RPMI7951 (cell line): ENCODE measurements at regions not wholly inside any gene's neighbourhood (a gene's known extent, or its start where the extent isn't known, plus 50 kb on each side); places are given as distances from the start of the nearest gene placed in this dataset.

ENCODE experiments used
- DNase-seq: peaks from one replicate; pipeline ENCODE4 v3.0.0-alpha.2; 2012; ENCODE audit warnings: low read depth

GRCh38 chr11:95515371-95515770 lies 274.2 kb downstream of the FAM76B start:
- no peak for DNase-seq

GRCh38 chr11:95514416-95515110 lies 275.0 kb downstream of the FAM76B start:
- DNase-seq, result no peak

- peak; percentile 46 for DNase-seq
These were observed 276.9 kb downstream of the FAM76B start for GRCh38 chr11:95512682-95513081.

GRCh38 chr11:95512177-95512576 lies 277.4 kb downstream of the FAM76B start:
- DNase-seq, result peak; percentile 4

GRCh38 chr11:95508219-95508890 lies 277.4 kb upstream of the SESN3 start:
- no peak for DNase-seq

DNA sequence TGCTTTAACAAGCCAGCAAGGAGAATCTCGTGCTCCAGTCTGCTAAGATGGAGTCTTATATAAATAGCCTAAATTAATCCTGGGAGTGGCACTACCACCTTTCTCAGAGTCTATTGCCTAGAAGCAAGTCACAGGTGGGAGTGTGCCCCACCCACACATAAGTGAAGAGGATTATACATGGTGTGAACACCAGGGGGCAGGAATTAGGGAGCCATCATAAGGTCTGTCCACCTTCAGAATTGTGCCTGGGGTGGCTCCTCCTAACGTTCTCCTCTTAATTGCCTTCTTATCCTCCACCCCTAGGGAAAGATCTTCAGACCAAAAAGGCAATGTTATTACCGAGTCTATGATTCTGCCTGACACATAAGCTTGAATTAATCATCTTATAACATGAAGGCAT lies 276.8 kb upstream of the SESN3 start:
- DNase-seq, result no peak

DNA sequence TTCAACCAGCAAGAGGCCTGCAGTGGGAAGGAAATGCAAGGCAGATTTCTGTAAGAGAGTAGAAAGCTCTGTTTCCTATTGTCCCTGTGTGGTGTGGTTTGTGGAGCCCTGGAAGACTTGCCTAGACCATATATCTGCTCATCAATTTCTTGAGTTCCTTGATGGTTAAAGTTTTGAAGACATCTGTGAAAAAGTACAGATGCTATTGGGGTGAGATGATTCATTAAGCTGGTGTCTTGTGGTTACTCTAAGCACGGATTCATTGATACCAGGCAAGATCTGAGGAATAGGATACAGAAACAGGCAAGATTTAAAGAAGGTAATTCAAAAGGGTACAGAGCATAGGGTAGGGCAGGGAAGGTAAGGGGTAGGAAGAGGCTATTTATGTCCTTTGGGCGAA lies 275.8 kb upstream of the SESN3 start:
- peak; percentile 12 for DNase-seq

- DNase-seq, result peak; percentile 45
These were observed 275.0 kb upstream of the SESN3 start for GRCh38 chr11:95505927-95506426.

DNA sequence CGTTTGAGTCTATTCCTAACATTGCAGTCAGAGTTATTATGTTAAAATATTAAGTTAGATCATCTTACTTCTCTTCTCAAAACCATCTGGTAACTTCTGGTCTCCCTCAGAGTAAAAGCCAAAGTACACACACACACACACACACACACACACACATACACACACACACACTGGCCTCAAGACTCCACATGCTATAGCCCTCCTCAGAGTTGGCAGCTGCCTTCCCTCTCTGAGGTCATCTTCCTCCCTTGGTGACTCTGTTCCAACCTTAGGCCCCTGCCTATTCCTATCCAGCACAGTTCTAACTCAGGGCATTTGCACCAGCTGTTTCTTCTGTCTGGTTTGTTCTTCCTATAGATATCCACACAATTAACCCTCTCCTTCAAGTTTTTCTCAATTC lies 272.0 kb upstream of the SESN3 start:
- no peak for DNase-seq

DNA sequence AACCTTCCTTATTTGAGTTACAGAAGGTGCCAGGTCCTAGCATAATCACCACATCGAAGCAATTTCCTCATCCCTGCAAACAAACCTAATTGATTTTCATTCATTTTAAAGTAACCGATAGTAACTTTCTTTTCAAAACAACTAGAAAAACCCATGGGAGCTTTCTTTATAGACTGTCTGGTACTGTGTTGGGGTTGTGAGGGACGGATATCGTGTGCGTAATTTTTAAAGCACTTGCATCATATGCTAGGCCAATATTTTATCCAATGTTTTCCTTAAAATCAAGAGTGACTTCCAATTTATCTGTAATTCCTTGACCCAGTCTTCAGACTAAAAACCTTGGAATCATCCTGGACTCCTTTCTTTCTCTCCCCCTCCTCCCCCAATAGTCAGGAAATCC lies 271.5 kb upstream of the SESN3 start:
- no peak for DNase-seq

DNA sequence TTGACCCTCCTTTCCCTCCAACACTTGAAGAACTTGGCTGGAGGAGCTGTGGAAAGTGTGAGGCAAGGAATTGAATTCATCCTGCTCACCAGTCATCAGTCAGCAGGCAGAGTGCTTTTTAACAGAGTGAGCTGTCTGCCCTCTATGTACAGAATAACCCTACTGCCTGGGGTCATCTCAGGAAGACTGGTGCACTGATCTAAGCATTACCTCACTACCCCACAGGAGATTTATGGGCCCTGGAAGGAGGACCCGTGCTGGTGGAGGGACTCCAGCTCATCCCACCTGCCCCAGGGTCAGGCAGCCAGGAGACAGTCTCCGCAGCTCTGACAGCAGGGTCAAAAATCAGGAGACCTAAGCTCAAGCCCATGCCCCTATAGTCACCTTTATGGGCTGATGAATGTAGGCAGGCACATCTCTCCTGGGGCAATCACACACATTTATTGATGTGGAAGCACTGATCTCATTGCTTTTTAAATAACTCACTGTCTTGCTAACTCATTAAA lies 270.8 kb upstream of the SESN3 start:
- DNase-seq, result no peak

DNA sequence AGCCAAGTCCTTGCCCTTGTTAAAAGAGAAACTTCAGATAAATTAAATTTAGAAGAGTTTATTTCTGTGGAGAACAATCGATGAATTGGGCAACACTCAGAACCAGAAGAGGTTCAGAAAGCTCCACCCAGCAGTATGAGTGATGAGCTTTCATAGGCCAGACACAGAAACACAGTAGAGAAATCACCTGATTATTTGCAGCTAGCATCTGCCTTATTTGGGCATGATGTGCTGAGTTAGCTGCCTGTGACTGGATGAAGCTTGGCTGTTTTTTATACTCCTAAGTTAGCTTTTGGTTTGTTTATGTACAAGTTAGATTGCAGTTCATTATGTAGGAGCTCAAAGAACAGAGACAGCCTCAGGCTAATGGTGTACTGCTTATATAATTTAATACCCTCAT lies 269.5 kb upstream of the SESN3 start:
- no peak for DNase-seq

DNA sequence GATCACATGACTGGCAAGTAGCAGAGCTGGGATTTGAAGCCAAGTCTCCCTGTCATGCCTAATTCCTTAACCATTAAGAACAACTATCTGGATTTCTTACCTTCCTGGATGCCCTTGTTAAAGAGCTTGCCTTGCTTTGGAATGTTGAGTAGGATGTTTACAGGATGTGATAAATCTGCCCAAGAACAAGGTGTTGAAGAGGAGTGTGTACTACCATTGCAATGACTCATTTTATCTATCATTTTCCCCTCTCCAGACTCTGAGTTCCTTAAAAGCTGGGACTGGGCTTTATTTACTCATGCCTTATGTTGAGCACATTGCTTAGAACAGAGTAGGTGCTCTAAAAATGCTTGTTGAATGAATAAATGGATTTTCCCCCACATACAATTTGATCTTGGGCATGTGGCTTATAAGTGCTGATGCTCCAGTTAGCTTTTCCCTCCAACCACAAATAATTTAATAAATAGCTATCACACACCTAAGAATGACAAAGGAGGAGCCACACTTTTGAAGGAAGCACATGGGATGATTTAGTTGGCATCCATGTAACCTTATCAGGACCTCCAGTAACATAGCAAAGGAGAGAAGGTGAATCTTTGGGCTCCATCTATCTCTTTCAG lies 268.6 kb upstream of the SESN3 start:
- no peak for DNase-seq

- DNase-seq, result no peak
These were observed 267.9 kb upstream of the SESN3 start for GRCh38 chr11:95498722-95499425.

GRCh38 chr11:95496901-95497300 lies 265.9 kb upstream of the SESN3 start:
- no peak for DNase-seq

DNA sequence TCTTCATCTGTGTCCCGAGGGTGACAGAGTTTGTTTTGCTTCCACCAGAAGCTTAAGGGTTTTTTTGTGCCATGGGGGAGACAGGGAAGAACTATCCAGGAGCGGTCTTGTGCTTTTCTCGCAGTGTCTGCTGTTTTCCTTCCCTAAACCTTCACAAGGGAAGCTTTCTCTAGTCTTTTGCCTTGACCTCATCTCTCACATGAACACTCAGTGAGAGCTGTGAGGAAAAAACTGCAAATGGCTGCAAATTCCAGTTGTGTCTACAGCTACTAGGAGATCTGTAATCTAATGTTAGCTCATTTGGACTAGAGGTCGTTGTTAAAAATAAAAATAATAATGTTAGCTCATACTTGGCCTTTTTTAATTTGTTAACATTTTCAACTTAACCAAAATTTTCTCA lies 264.7 kb upstream of the SESN3 start:
- DNase-seq, result no peak

DNA sequence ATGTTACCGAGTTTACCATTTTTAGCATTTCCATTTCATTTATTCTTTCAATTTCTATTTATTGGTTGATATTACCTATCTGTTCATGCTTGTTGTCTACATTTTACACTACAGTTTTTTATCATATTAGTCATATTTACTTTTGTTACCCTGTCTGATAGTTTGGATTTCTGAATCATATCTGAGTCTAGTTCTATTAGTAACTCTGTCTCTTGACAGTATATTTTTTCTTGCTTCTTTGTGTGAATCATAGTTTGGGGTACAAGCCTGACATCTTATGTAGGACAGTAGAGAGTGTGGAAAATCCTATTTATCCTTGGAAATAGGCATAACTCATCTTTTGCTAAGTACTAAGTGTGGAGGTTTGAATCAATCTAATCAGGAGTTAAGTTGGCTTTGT lies 263.9 kb upstream of the SESN3 start:
- no peak for DNase-seq

GRCh38 chr11:95494167-95494566 lies 263.2 kb upstream of the SESN3 start:
- no peak for DNase-seq

DNA sequence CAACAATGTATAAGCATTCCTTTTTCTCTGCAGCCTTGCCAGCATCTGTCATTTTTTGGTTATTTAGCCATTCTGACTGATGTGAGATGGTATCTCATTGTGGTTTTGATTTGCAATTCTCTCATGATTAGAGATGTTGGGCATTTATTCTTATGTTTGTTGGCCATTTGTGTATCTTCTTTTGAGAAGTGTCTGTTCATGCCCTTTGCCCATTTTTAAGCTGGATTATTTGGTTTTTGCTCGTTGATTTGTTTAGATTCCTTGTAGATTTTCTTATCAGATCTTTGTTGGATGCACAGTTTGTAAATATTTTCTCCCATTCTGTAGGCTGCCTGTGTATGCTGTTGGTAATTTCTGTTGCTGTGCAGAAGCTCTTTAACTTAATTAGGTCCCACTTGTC lies 259.6 kb upstream of the SESN3 start:
- DNase-seq, result no peak

- DNase-seq, result no peak
These were observed 256.9 kb upstream of the SESN3 start for GRCh38 chr11:95487938-95488337.

DNA sequence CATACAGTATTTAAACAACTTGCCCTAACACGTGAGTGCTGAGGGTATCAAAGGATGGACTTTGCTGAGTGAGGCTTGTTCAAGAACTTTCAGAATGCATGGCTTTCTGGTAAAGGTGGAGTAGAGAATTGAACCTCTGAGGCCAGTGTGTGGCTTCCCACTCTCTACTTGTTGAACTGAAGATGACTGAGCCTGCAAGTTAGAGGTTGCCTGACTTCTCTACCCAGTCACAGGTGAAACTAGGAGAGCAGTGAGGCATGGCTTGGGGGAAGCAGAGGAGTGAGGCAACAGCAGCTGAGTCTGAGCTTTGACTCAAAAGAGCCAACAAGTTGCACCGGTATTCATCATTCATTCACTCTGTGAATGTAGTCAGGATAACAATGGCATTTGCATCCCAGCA lies 256.4 kb upstream of the SESN3 start:
- DNase-seq, result no peak

DNA sequence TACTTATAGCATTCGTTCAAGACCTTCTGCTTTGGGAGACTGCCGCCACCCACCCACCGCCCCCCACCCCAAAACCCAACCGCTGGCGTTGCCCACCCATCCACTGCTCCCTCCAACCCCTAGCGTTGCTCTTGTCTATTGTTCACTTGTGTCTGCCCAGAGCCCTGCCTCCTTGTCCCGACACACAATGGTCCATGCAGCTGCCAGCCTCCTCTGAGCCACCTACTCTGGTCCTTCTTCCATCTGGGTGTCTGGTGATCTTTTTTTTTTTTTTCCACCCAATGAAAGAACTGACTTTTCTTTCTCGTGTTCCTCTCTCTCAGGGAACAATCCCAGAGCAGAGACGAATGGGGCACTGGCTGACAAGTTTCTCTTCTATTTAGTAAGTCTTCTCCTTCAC lies 256.0 kb upstream of the SESN3 start:
- DNase-seq, result no peak
